Left renal pelvis (tissue), 4 donors: ENCODE measurements at regions not wholly inside any gene's neighbourhood (a gene's known extent, or its start where the extent isn't known, plus 50 kb on each side); places are given as distances from the start of the nearest gene placed in this dataset.

Experiments used
- DNase-seq, 4 donors: peaks; one replicate each; pipeline ENCODE4 v3.0.0-alpha.2; 2013; ENCODE audit warnings: low read depth in 4 of 4, low spot score in 3 of 4

GRCh38 chr20:62527781-62528180 lies 52.0 kb upstream of the GATA5 start:
- DNase-seq, result no peak

GRCh38 chr20:62528983-62529891 lies 53.4 kb upstream of the GATA5 start:
- DNase-seq, result no peak

- DNase-seq, result no peak
Measured at GRCh38 chr20:62529896-62530642, 54.3 kb upstream of the GATA5 start.

GRCh38 chr20:62530643-62531032 lies 54.8 kb upstream of the GATA5 start:
- DNase-seq, result no peak

GRCh38 chr20:62531046-62531838 lies 55.4 kb upstream of the GATA5 start:
- no peak for DNase-seq

- no peak for DNase-seq
Measured at GRCh38 chr20:62532921-62533320, 57.1 kb upstream of the GATA5 start.

GRCh38 chr20:62533591-62534495 lies 58.0 kb upstream of the GATA5 start:
- DNase-seq, result no peak

GRCh38 chr20:62534526-62535221 lies 58.9 kb upstream of the GATA5 start:
- DNase-seq, result no peak

GRCh38 chr20:62535282-62535811 lies 59.6 kb upstream of the GATA5 start:
- DNase-seq, result no peak

GRCh38 chr20:62535964-62536363 lies 60.2 kb upstream of the GATA5 start:
- DNase-seq, result no peak

- no peak for DNase-seq
Measured at GRCh38 chr20:62536871-62537401, 61.1 kb upstream of the GATA5 start.

- no peak for DNase-seq
Measured at GRCh38 chr20:62537649-62538292, 62.0 kb upstream of the GATA5 start.

GRCh38 chr20:62539198-62540045 lies 63.6 kb upstream of the GATA5 start:
- no peak for DNase-seq

GRCh38 chr20:62540504-62540903 lies 64.7 kb upstream of the GATA5 start:
- DNase-seq, result no peak

GRCh38 chr20:62542862-62543261 lies 67.1 kb upstream of the GATA5 start:
- DNase-seq, result no peak

GRCh38 chr20:62543470-62544302 lies 67.9 kb upstream of the GATA5 start:
- no peak for DNase-seq
